ENCODE measurements at regions not wholly inside any gene's neighbourhood (a gene's known extent, or its start where the extent isn't known, plus 50 kb on each side); places are given as distances from the start of the nearest gene placed in this dataset.
"Not testable (repeated sequence)": the region's sequence is repeated elsewhere in the genome, so short reads cannot be mapped to it uniquely, and the experiment has no call there.

GRCh38 chr4:62449538-62449937 lies 1249.4 kb downstream of the ADGRL3 start:
- no peak for DNase-seq
- no peak for TF ChIP-seq CTCF (IDR thresholded peaks at IDR 0.05)
- no peak for TF ChIP-seq EP300 (IDR thresholded peaks at IDR 0.05)
- no peak for TF ChIP-seq POLR2A (IDR thresholded peaks at IDR 0.05)
- Histone ChIP-seq H3K4me1 (ENCODE audit: insufficient read depth) (no peaks in the 10 kb centered on the region), H3K27ac (no peak overlapping the region), H3K27me3 (no peaks in the 10 kb centered on the region), H3K9me3 (no peaks in the 10 kb centered on the region), H3K4me3 (no peak overlapping the region), H3K36me3 (no peaks in the 10 kb centered on the region)
- 76 to 81% (median 78%) methylated on average over 2 of the region's 2 CpGs for WGBS, 3 donors
- intact Hi-C loops (cut with DNase I) = no loop called here

GRCh38 chr4:62448911-62449310 lies 1248.8 kb downstream of the ADGRL3 start:
- H3K27ac ChIP-seq = no peak overlapping the region
- no peaks in the 10 kb centered on the region for H3K4me1 ChIP-seq (ENCODE audit: insufficient read depth)
- no peak overlapping the region for H3K4me3 ChIP-seq
- no peaks in the 10 kb centered on the region for H3K36me3 ChIP-seq
- intact Hi-C loops (cut with DNase I) = no loop called here
- no peaks in the 10 kb centered on the region for H3K27me3 ChIP-seq
- 51 to 62% (median 56%) methylated on average over 2 of the region's 2 CpGs for WGBS, 3 donors
- no peaks in the 10 kb centered on the region for H3K9me3 ChIP-seq
- no peak for DNase-seq
- no peak for TF ChIP-seq CTCF (IDR thresholded peaks at IDR 0.05)
- TF ChIP-seq POLR2A (IDR thresholded peaks at IDR 0.05) = no peak
- no peak for TF ChIP-seq EP300 (IDR thresholded peaks at IDR 0.05)

- Histone ChIP-seq H3K4me1 (ENCODE audit: insufficient read depth) (no peaks in the 10 kb centered on the region), H3K36me3 (no peaks in the 10 kb centered on the region), H3K4me3 (no peak overlapping the region), H3K9me3 (no peaks in the 10 kb centered on the region), H3K27me3 (no peaks in the 10 kb centered on the region), H3K27ac (no peak overlapping the region)
- DNase-seq = no peak
- WGBS, 3 donors = 52 to 69% (median 57%) methylated on average over 3 of the region's 3 CpGs
- intact Hi-C loops (cut with DNase I) = no loop called here
- no peak for TF ChIP-seq POLR2A (IDR thresholded peaks at IDR 0.05)
- TF ChIP-seq EP300 (IDR thresholded peaks at IDR 0.05) = no peak
- no peak for TF ChIP-seq CTCF (IDR thresholded peaks at IDR 0.05)
Measured at GRCh38 chr4:62439051-62439450, 1238.9 kb downstream of the ADGRL3 start.

GRCh38 chr4:62434921-62435320 lies 1234.8 kb downstream of the ADGRL3 start:
- H3K4me1 ChIP-seq (ENCODE audit: insufficient read depth) = no peaks in the 10 kb centered on the region
- no peaks in the 10 kb centered on the region for H3K27me3 ChIP-seq
- no peaks in the 10 kb centered on the region for H3K9me3 ChIP-seq
- DNase-seq = no peak
- intact Hi-C loops (cut with DNase I) = no loop called here
- H3K4me3 ChIP-seq = no peak overlapping the region
- H3K36me3 ChIP-seq = no peaks in the 10 kb centered on the region
- H3K27ac ChIP-seq = no peak overlapping the region
- TF ChIP-seq EP300 (IDR thresholded peaks at IDR 0.05) = no peak
- no peak for TF ChIP-seq POLR2A (IDR thresholded peaks at IDR 0.05)
- no peak for TF ChIP-seq CTCF (IDR thresholded peaks at IDR 0.05)

- H3K36me3 ChIP-seq; H3K4me3 ChIP-seq; H3K27ac ChIP-seq; H3K4me1 ChIP-seq (ENCODE audit: insufficient read depth); intact Hi-C loops (cut with DNase I); DNase-seq; H3K9me3 ChIP-seq; H3K27me3 ChIP-seq: not testable (repeated sequence)
- 91 to 93% (median 93%) methylated on average over 8 of the region's 8 CpGs for WGBS, 3 donors
Measured at GRCh38 chr4:62431513-62432231, 1231.5 kb downstream of the ADGRL3 start.

Data from ovary (tissue), 7 donors.